GM12892 (cell line): ENCODE measurements at regions not wholly inside any gene's neighbourhood (a gene's known extent, or its start where the extent isn't known, plus 50 kb on each side); places are given as distances from the start of the nearest gene placed in this dataset.
A peak's percentile ranks its signal among the peaks of the same experiment; 100 is the strongest.
"Not testable (repeated sequence)": the region's sequence is repeated elsewhere in the genome, so short reads cannot be mapped to it uniquely, and the experiment has no call there.

Experiments
- DNase-seq: peaks from one replicate; pipeline ENCODE4 v3.0.0; 2011; ENCODE audit not compliant: insufficient read length
- FAIRE-seq: peaks from 2 replicates; lab custom pipeline; 2011; peaks lifted over from hg19 to GRCh38; lab: Jason Lieb, UNC
- POLR2A ChIP-seq: IDR thresholded peaks from 2 replicates; pipeline ENCODE4 v1.6.1; 2011; ENCODE audit warnings: low read depth, low read length, control low read depth
- POLR2AphosphoS5 ChIP-seq: IDR thresholded peaks from 2 replicates; pipeline ENCODE4 v1.6.1; 2011; ENCODE audit warnings: low read depth, low read length, control low read depth
- TAF1 ChIP-seq: IDR thresholded peaks from 2 replicates; pipeline ENCODE4 v1.6.1; 2011; ENCODE audit warnings: low read depth, mild to moderate bottlenecking, control low read depth, low read length, borderline replicate concordance

- no peak for DNase-seq
- no peak for TF ChIP-seq TAF1
- no peak for TF ChIP-seq POLR2A
- TF ChIP-seq POLR2AphosphoS5, result no peak
- no peak for FAIRE-seq
These were observed 118.6 kb upstream of the GRIN2B start for GRCh38 chr12:14099994-14100393.

- not testable (repeated sequence) for DNase-seq, FAIRE-seq
These were observed 120.2 kb upstream of the GRIN2B start for GRCh38 chr12:14101556-14101955.

- DNase-seq, result peak; percentile 12
- peak; percentile 91 for FAIRE-seq
- TF ChIP-seq POLR2AphosphoS5, result no peak
- no peak for TF ChIP-seq POLR2A
These were observed 129.9 kb upstream of the GRIN2B start for GRCh38 chr12:14111230-14111865.

- no peak for TF ChIP-seq TAF1
- TF ChIP-seq POLR2AphosphoS5, result no peak
- TF ChIP-seq POLR2A, result no peak
- no peak for FAIRE-seq
These were observed 131.6 kb upstream of the GRIN2B start for GRCh38 chr12:14113031-14113430.

GRCh38 chr12:14126692-14127091 lies 145.3 kb upstream of the GRIN2B start:
- no peak for TF ChIP-seq POLR2AphosphoS5
- TF ChIP-seq POLR2A, result no peak
- TF ChIP-seq TAF1, result no peak
- no peak for DNase-seq
- no peak for FAIRE-seq

More at GRCh38 chr12:14113031-14113430, 131.6 kb upstream of the GRIN2B start:
- no peak for DNase-seq

- TF ChIP-seq TAF1 (no peak), POLR2A (no peak), POLR2AphosphoS5 (no peak)
- DNase-seq (no peak), FAIRE-seq (no peak)
These were observed 148.3 kb upstream of the GRIN2B start for GRCh38 chr12:14129611-14130195.

- TF ChIP-seq TAF1 (no peak), POLR2AphosphoS5 (no peak), POLR2A (no peak)
- no peak for FAIRE-seq
These were observed 154.6 kb upstream of the GRIN2B start for GRCh38 chr12:14135996-14136395.

GRCh38 chr12:14138495-14138894 lies 157.1 kb upstream of the GRIN2B start:
- DNase-seq, result no peak
- FAIRE-seq, result no peak
- TF ChIP-seq POLR2A (no peak), POLR2AphosphoS5 (no peak), TAF1 (no peak)

More at GRCh38 chr12:14135996-14136395, 154.6 kb upstream of the GRIN2B start:
- no peak for DNase-seq

GRCh38 chr12:14148489-14149270 lies 167.3 kb upstream of the GRIN2B start:
- TF ChIP-seq POLR2AphosphoS5 (no peak), TAF1 (no peak)
- FAIRE-seq (no peak), DNase-seq (no peak)

- DNase-seq (no peak), FAIRE-seq (peak; percentile 75)
- TF ChIP-seq TAF1, result no peak
- TF ChIP-seq POLR2A, result no peak
- TF ChIP-seq POLR2AphosphoS5, result no peak
These were observed 172.4 kb upstream of the GRIN2B start for GRCh38 chr12:14153803-14154202.

- FAIRE-seq, result peak; percentile 36
These were observed 175.2 kb upstream of the GRIN2B start for GRCh38 chr12:14156606-14157005.

More at GRCh38 chr12:14156606-14157005, 175.2 kb upstream of the GRIN2B start:
- no peak for TF ChIP-seq POLR2A
- TF ChIP-seq TAF1, result no peak
- no peak for TF ChIP-seq POLR2AphosphoS5
- DNase-seq, result no peak
